Kidney tubule cell (primary cell): ENCODE measurements at regions not wholly inside any gene's neighbourhood (a gene's known extent, or its start where the extent isn't known, plus 50 kb on each side); places are given as distances from the start of the nearest gene placed in this dataset.

Experiments
- DNase-seq: peaks from one replicate; pipeline ENCODE4 v3.0.0-alpha.2; 2018; ENCODE audit warnings: low spot score

DNA sequence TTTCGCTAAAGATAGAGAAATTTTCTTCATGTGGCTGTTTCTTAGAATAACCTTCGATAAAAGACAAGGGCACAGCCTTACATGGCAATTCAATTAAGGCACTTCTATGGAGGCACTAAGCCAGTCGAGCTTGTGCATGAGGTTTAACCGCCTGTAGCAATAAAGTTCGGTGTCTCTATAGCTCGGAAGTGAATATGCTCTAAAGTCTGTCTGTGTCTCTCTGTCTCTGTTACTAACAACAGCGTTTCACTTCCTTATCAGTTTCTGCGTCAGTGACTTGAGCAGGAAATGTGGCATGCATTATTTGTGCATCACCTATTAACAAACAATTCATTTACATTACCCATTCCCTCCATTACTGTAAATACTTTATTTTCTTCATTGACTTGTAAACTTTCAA lies 365.1 kb upstream of the NETO1 start:
- no peak for DNase-seq

DNA sequence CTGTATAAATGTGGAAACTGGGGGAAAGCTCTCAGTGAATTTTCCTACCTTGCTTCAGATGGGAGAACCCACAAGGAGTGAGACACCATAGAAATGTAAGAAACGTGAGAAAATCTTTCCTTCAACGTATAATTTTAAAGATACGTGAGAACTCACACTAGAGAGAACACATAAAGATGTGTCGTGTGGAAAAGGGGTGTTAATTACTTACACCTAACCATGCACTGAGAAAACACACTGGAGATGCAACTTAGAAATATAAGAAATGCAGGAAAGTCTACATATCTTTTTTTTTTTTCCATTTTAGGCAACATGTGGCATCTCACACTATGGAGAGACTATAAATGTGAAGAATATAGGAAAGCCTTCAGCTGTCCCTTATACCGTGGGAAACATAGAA lies 352.9 kb upstream of the NETO1 start:
- no peak for DNase-seq

DNA sequence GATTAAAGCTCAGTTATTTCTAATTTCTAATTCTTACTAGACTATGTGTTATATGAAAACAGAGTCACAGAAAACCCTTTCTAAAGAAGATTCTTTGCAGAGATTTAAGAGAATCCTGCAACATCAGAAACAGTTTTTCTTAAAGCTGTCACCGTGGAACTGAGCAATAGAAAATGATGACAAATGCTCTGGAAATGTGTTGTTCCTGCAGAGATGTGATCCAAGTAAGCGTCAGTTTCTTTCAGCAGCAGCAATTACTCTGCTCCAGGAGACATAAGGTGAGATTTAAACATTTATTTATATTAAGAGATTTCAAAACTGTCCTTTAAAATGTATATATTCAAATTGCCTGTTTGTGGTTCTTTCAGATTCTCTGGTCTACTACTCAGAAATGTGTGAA lies 350.5 kb upstream of the NETO1 start:
- no peak for DNase-seq

DNA sequence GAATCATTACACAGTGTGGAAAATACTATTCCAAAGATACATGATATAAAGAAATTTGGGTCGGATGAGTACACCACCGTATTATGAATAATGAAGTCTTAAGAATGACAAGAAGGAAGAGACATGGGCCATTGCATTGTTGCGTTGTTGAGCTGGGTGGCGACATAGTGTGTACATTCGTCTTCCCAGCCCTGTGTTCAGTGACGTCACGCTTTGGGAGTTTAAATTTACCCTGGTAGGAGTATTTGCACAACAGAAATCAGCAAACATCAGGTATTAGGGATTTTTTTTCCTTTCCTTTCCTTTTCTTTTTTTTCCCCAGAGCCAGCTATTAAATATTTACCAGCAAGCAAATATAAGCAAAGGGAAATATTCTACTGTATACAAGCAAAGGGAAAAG lies 347.2 kb upstream of the NETO1 start:
- DNase-seq: no peak

DNA sequence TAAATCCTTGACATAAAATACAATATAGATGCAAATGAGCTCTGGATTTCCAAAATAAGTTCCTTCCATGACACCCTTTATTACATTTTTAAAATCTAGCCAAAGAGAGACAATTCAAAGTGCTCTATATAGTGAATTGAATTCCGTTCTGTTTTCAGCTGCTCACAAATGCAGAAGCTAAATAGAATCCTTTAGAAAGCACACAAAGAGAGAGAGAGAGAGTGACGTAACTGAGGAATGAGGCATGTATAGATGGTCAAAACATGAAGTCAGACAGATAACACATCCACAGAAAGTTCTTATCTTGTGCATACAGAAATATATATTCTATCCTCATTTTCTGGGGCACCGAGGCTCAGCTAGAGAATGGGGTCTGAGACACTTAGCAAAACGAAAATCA lies 344.7 kb upstream of the NETO1 start:
- no peak for DNase-seq

DNA sequence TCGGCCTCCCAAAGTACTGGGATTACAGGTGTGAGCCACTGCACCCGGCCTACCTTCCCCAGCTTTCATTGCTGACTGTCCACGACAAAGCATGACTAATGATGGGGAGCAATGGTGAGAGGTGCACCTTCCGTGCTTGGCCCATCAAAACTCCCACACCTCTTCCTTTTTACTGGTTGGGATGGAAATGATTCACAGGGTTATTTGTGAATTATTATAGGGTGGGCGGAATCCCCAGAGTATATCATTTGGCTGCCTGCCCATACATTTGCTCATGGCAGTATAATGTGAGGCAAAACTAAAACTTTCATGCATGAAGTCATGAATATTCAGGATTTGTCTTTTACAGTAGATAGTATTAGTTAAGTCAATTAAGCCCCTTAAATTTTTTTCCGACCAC lies 334.2 kb upstream of the NETO1 start:
- DNase-seq: peak; percentile 56

DNA sequence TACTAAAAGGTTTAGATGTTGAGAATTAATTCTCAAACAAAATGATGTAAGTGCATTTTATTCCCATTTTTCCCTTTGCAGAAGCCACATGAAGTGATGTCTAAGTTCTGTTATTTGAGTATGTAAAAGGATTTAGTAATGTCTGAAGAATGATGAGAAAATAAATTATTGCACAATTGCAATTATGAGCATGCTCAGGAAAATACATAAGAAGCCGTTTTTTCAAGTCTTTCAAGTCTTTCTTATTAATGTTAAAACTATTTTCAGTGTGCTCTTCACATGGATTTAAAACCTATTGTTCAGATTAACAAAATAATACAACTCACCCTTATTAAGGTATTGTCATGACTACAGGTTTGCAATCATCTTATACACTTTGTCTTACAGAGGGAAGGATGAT lies 331.4 kb upstream of the NETO1 start:
- DNase-seq: no peak

DNA sequence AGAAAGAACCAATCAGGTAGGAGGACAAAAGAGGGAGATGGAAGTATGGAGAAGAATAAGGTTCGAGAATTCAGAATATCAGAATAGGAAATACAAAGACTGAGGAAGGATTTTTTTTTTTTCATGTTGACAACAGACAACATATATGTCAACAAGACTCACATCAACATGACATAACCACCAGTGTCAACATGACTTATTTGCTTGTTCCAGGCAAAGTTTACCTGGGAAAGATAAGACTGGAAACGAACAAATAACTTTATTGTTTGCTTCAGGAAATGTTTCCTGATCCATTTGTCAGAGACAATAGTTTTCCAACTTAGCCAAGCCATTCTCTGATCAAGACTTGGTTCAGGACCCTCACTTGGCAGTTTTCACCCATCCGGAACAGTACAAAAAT lies 321.9 kb upstream of the NETO1 start:
- no peak for DNase-seq

DNA sequence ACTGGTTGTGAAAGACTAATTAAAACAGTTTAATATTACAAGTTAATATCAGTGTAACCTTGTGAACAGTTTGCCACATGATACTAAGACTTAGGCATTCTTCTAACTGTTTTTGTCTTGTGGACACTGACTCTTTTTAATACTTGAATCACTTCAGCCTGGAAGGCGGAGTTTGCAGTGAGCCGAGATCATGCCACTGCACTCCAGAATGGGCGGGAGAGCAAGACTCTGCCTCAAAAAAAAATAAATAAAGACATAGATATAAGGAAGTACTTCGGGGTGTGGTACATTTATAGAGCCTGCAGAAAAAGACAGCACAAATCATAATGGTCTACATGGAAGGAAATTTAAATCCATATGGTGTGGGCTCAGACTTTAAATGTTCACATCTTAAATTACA lies 300.4 kb upstream of the NETO1 start:
- peak; percentile 1 for DNase-seq

DNA sequence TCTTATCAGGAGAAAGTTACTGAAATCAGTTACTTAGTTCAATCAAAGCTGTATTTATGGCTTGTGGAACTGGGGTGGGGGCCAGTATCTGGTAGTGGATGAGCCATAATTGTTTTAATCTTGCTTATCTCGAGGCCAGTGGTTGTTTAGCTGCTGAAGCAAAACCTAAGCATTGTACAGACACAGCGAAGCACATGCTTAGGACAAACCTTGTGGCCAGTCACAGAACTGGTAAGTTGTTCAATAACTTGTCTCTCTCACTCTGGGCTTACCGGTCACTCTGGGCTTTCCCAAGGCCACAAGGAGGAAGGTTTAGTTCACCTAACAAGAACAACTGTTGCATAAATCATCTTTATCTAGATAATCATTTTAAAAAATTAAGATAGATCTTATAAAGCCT lies 296.6 kb upstream of the NETO1 start:
- DNase-seq: peak; percentile 3

DNA sequence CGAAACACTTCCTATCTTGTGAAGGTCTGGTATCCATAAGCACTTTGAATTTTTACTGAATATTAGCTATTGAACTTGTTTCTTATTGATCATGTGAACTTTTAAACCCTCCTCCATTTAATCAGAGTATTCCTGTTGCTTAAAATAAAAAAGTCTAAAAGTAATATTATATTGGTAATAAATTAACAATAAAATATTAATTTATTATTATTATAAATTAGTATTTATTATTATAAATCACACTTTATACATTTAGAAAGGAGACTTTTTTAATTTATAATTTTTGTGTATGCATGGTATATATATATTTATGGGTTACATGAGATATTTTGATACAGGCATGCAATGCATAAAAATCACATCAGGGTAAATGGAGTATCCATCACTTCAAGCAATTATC lies 295.4 kb upstream of the NETO1 start:
- no peak for DNase-seq

DNA sequence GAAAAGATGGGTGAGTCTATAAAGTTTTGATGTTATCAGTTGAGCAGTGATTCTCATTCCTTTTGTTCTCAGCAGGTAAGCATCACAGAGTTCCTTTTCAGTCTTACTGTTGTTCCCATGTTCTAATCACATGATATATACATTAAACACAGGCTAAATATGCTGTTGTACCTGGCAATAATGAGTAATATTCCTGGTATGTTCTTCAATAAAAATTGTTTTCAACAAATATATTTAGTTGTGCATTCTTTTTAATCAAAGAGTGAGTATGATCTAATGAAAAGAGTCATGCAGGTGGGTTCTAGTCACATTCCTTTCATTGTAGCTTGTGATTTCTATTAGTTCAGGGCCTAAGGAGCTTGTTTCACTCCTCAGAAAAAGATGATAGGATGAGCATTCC lies 288.3 kb upstream of the NETO1 start:
- no peak for DNase-seq

DNA sequence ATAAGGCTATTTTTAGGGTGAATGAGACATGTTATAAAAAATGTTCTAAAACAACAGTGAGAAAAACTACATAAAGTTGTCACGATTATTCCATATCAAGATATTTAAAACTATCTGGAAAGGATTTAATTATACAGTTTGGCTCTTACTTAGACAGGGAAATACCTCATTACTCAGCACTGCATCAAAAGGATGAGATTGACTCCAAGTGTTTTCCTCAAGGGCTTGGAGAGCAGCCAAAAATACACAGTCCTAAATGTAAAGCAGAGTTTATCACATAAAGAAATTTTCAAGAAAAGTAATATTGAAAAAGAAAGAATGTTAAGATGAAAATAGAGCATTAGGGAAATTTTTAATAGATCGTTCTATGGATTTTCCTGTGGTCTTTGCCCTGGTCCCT lies 285.5 kb upstream of the NETO1 start:
- DNase-seq: no peak

DNA sequence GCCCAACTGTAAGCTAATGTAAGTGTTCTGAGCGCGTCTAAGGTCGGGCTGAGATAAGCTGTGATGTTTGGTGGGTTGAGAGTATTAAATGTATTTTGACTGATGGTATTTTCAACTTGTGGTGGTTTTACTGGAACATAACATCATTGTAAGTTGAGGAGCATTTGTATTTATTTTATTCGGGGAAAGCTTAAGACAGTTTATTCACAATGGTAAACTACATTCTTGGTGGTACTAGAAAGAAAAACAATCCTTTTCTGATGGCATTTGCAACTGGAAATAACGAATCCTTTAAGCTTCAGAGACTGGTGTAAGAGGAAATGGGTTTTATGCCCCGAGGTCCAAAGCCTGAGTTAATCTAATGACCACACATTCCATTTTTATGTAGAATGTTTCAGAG lies 283.3 kb upstream of the NETO1 start:
- no peak for DNase-seq

DNA sequence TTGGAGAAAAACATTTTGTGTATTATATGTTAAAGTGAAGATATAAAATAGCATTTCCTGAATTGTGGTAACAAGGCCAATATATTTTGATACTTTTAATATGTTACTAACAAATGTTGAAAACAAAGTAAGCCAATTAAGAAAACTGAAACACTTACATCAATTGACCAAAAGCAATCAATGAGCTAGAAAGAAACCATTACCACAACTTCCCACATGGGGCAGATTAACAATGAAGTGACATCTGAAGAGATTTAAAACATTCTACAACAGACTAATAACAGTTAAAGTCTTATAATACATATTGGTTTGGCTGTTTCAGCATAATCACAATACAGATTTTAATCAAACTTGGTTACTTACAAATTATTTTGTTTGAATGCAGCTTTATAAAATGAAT lies 282.4 kb upstream of the NETO1 start:
- DNase-seq: no peak

DNA sequence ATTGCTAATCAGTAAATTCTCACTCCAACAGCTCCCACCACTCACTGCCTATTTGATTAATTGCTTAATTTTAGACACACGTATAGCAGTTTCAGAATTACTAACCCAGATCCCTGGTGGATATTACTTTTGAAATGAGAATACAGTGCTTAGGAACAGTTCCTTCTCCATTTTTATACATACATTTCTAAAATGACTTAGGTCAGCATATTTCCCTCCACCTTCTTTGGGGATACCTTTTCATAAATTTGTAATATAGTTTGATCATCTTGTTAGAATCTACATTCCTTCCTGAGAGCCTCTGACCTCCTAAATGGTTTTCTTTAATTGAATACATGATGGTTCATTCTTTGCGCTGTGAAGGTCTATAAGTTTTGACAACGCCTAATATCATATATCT lies 279.8 kb upstream of the NETO1 start:
- DNase-seq: no peak

DNA sequence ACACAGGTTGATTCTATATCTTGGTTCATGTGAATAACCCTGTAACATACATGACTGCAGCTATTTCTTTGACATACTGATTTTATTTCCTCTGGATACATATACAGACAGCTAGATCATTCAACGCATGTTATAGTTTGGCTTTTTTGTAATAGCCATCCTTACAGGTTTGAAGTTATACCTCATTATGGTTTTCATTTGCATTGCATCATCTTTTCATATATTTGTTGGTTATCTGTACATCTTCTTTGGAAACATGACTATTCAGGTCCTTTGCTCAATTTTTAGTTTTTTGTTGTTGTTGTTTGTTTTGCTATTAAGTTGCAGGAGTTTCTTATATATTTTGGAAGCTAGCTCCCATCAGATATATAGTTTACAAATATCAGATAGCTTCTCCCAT lies 276.2 kb upstream of the NETO1 start:
- no peak for DNase-seq

DNA sequence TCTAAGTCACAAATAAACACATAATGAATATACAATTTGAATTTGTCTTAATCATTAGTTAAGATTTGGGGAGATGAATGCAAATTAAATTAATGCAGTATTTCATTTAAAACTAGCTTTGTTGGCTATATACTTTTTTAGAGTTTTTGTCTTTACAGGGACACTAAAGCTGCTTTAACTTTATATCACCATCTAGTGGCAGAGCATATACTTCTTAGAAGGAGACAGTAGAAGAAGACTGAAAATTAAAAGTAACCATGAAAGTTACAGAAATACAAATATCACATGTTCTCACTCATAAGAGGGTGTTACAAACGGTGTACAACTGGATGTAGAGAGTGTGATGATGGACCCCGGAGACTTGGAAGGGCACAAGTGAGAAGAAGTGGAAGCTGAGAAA lies 268.3 kb upstream of the NETO1 start:
- DNase-seq: peak; percentile 30

DNA sequence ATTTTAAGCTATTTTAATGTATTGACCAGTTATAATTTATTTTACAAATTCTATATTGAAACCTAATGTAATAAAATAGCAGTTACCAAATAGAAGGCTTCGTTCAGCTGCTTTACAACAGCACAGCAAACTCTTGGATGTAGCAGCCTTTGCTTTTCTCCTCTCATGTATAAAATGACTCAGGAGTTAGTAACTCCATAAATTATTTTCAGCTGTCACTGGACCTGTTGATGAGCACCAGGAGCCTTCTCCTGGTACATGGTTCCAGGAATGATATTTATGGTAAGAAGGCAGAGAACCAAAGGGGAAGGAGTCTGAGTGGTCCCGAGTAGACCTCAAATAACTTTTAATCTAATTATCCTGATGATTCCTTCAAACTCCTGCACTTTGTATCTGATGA lies 256.4 kb upstream of the NETO1 start:
- DNase-seq: peak; percentile 37

DNA sequence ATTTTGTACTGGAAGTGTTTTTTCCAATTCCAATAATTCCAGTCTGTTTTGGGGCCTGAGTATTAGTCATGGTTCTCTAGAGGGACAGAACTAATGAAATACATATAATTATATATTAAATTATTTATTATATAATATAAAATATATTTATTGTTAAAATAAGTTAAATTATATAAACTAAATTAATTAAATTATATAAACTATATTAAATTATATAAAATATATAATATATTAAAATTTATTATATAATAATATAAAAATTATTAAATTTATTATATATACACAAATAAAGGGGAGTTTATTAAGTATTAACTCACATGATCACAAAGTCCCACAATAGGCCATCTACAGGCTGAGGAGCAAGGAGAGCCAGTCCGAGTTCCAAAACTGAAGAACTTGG lies 253.4 kb upstream of the NETO1 start:
- no peak for DNase-seq

DNA sequence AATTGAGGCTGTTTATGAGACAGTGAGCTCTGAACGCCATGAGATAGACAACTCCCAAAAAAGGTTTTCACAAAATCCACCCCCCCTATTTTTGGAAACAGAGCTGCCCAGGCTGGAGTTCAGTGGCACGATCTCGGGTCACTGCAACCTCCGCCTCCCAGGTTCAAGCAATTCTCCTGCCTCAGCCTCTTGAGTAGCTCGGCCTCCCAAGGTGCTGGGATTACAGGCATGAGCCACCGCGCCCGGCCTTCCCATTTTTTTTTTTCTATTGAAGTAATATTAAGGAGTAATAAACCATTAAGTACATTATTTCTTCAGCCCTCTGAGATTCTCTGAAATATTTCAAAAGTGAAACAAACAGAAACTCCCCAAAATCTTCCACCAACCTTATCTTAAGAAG lies 252.8 kb upstream of the NETO1 start:
- no peak for DNase-seq

DNA sequence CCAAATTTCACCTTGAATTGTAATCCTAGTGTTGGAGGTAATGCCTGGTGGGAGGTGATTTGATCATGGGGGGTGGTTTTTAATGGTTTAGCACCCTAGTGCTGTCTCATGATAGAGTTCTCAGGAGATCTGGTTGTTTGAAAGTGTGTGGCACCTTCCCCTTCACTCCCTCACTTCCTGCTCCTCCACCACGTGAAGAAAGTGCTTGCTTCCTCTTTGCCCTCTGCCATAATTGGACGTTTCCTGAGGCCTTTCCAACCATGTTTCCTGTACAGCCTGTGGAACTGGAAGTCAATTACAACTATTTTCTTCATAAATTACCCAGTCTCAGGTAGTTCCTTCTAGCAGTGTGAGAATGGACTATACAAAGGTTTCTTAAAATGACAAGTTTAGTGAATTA lies 251.8 kb upstream of the NETO1 start:
- no peak for DNase-seq

DNA sequence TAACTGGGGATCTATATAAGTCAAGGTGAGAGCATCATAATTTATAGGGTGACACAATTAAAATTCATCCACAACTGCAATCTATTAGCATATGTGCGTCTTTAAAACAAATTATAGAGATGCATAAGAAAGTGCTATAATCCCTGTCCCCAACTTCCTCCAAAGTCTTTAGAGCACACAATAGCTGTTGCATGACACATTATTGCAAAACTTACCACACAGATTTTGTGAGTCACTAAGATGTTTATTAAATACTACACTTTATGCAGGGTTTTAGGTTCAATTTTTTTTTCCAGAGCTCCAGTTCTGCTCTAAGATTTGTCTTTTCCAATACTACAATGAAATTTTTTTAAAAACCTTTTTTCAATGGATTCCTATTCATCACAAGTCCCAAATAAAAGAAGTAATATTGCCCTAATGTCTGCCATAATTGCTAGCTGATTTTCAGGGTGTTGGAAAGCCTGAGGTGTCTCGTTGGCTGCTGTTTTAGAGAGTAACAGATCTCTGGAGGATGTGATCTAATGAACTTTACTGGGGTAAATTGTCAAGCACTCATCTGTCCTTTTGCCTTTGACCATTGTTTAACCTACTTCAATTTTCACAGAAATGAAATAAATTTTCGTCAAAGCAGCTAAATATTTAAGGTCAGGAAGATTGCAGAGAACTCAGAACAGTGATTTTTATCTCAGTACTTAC lies 250.5 kb upstream of the NETO1 start:
- peak; percentile 33 for DNase-seq

DNA sequence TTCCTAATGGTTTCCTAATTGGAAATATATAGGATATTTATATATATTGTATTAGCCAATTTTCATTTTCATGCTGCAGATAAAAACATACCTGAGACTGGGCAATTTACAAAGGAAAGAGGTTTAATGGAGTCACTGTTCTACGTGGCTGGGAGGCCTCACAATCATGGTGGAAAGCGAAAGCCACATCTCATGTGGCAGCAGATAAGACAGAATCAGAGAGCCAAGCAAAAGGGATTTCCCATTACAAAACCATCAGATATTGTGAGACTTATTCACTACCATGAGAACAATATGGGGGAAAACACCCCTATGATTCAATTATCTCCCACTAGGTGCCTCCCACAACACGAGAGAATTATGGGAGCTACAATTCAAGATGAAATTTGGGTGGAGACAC lies 242.5 kb upstream of the NETO1 start:
- no peak for DNase-seq

DNA sequence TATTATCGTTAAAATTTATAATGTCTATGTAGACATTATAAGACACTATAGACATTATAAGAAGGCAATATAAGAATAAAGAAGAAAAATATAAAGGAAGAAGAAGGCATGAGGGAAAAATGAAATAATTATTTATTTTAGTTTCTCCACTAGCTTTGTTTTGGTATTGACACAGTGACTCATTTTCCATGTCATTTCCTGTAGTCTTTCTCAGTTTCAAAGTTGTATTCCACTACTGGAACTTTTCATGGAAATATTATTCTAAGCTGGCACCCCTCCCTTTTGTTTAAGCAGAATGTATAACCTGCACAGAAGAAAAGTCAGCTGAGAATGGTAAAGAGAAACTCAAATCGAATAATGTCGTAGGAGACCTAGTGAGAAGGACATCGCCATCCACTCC lies 234.2 kb upstream of the NETO1 start:
- DNase-seq: no peak
